HG03097 (cell line): ENCODE measurements at regions not wholly inside any gene's neighbourhood (a gene's known extent, or its start where the extent isn't known, plus 50 kb on each side); places are given as distances from the start of the nearest gene placed in this dataset.
"Not testable (repeated sequence)": the region's sequence is repeated elsewhere in the genome, so short reads cannot be mapped to it uniquely, and the experiment has no call there.

ENCODE experiments used
- ATAC-seq: cut with Tn5 transposase; IDR thresholded peaks from one replicate; pipeline ENCODE4 v1.9.1; 2021; ENCODE audit not compliant: unreplicated experiment, low FRiP score

- not testable (repeated sequence) for ATAC-seq
Measured at GRCh38 chr5:117599811-117600210, 1025.2 kb upstream of the SEMA6A start.

- no peak for ATAC-seq
Measured at GRCh38 chr5:117594166-117594565, 1019.5 kb upstream of the SEMA6A start.

GRCh38 chr5:117590944-117591343 is 1016.3 kb upstream of the SEMA6A start:
- ATAC-seq, result peak; percentile 85

- no peak for ATAC-seq
Measured at GRCh38 chr5:117588611-117589010, 1014.0 kb upstream of the SEMA6A start.

- ATAC-seq, result no peak
Measured at GRCh38 chr5:117587111-117587510, 1012.5 kb upstream of the SEMA6A start.

GRCh38 chr5:117568622-117569021 is 994.0 kb upstream of the SEMA6A start:
- ATAC-seq, result no peak

GRCh38 chr5:117568126-117568525 is 993.5 kb upstream of the SEMA6A start:
- ATAC-seq, result no peak

- ATAC-seq, result no peak
Measured at GRCh38 chr5:117562647-117563046, 988.0 kb upstream of the SEMA6A start.

GRCh38 chr5:117561531-117561930 is 986.9 kb upstream of the SEMA6A start:
- no peak for ATAC-seq

- ATAC-seq, result no peak
Measured at GRCh38 chr5:117559005-117559844, 984.6 kb upstream of the SEMA6A start.

GRCh38 chr5:117551236-117551635 is 976.6 kb upstream of the SEMA6A start:
- no peak for ATAC-seq

GRCh38 chr5:117547192-117547591 is 972.6 kb upstream of the SEMA6A start:
- no peak for ATAC-seq

- ATAC-seq, result no peak
Measured at GRCh38 chr5:117539692-117540091, 965.1 kb upstream of the SEMA6A start.

- no peak for ATAC-seq
Measured at GRCh38 chr5:117533792-117534191, 959.2 kb upstream of the SEMA6A start.

- not testable (repeated sequence) for ATAC-seq
Measured at GRCh38 chr5:117533051-117533670, 958.5 kb upstream of the SEMA6A start.

GRCh38 chr5:117519957-117520500 is 945.4 kb upstream of the SEMA6A start:
- no peak for ATAC-seq

- no peak for ATAC-seq
Measured at GRCh38 chr5:117504305-117504704, 929.7 kb upstream of the SEMA6A start.

GRCh38 chr5:117497601-117498000 is 923.0 kb upstream of the SEMA6A start:
- ATAC-seq, result no peak

GRCh38 chr5:117496801-117497200 is 922.2 kb upstream of the SEMA6A start:
- no peak for ATAC-seq

- no peak for ATAC-seq
Measured at GRCh38 chr5:117494188-117494587, 919.6 kb upstream of the SEMA6A start.

GRCh38 chr5:117488976-117489500 is 914.4 kb upstream of the SEMA6A start:
- no peak for ATAC-seq

GRCh38 chr5:117487556-117487955 is 912.9 kb upstream of the SEMA6A start:
- no peak for ATAC-seq
